ENCODE measurements at regions not wholly inside any gene's neighbourhood (a gene's known extent, or its start where the extent isn't known, plus 50 kb on each side); places are given as distances from the start of the nearest gene placed in this dataset.

DNA sequence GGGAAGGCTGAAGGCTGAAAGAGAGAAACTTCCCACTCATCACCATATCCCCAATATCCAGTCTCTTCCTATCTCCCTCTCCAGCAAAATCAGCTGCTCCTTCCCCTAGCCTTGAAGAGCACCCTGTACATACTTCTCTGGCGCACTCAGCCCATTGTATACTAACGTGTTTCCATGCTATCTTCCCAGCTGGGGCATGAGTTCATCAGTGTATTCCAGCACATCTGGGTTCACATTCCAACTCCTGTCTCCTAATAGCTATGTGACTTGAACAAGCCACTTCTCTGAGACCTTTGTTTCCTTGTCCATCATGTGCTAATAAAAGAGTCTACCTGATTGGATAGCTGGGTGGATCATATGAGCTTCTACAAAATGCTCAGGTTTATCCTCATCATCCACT, 51.1 kb upstream of the OLIG2 start:
- TF ChIP-seq EZH2phosphoT487 (IDR thresholded peaks at IDR 0.05; ENCODE audit: insufficient read depth, low read depth) (no peak), EZH2 (IDR thresholded peaks at IDR 0.05; ENCODE audit: insufficient read depth, poor library complexity, severe bottlenecking) (no peak)
